Posterior vena cava (tissue), 2 donors: ENCODE measurements at regions not wholly inside any gene's neighbourhood (a gene's known extent, or its start where the extent isn't known, plus 50 kb on each side); places are given as distances from the start of the nearest gene placed in this dataset.
"Not testable (repeated sequence)": the region's sequence is repeated elsewhere in the genome, so short reads cannot be mapped to it uniquely, and the experiment has no call there.

Experiments
- DNase-seq: peaks from one replicate; pipeline ENCODE4 v3.0.0-alpha.2; 2020; ENCODE audit warnings: low spot score
- intact Hi-C, 2 donors: fragments of 100-400 bp; cut with DNase I; formaldehyde crosslinking; loops; one replicate each; pipeline versions ENCODE4 v1.14.1 to v1.14.2; 2022 to 2023
- donor health status: DM: yes; HTN: yes; CAD: no.
- donor health status: DM: yes; HTN: yes; CAD: no.

GRCh38 chr9:78905387-78905786 lies 608.5 kb downstream of the PSAT1 start:
- no peak for DNase-seq
- intact Hi-C loops: loop anchor here in 1 of 2 donors (5.0 kb wide), 1 partner anchor 323 kb away; no protein-coding TSS in a partner anchor

- no peak for DNase-seq
- intact Hi-C loops: loop anchor here in 1 of 2 donors (5.0 kb wide), 1 partner anchor 324 kb away; no protein-coding TSS in a partner anchor
Measured at GRCh38 chr9:78905986-78906755, 609.2 kb downstream of the PSAT1 start.

DNA sequence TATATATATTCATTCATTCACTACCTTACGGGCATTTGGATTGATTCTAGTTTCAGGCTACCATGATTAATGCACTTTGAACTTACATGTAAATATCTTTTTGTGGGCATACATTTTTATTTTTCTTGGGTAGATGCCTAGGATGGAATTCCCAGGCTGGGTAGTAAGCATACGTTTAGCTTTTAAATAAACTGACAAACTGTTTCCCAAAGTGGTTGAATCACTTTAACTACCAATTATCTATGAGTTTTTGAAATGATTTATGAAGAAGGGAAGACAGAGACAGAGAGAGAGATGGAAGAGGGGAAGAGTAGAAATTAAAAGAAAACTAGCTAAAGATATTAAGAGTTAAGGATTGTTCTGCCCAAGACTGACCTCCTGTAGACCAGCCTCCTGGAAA lies 612.6 kb downstream of the PSAT1 start:
- DNase-seq: no peak
- intact Hi-C loops: loop anchor here in 1 of 2 donors (5.0 kb wide), 1 partner anchor 327 kb away; no protein-coding TSS in a partner anchor

DNA sequence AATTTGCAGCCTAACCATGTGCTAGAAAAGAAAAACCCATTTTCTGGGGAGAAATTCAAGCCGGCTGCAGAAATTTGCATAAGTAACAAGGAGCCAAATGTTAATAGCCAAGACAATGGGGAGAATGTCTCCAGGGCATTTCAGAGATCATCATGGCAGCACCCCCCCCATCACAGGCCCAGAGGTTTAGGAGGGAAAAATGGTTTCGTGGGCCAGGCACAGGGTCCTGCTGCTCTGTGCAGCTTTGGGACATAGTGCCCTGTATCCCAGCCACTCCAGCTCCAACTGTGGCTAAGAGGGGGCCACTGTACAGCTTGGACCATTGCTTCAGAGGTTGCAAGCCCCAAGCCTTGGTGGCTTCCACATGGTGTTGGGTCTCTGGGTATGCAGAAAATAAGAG lies 620.0 kb downstream of the PSAT1 start:
- DNase-seq, intact Hi-C loops: not testable (repeated sequence)

DNA sequence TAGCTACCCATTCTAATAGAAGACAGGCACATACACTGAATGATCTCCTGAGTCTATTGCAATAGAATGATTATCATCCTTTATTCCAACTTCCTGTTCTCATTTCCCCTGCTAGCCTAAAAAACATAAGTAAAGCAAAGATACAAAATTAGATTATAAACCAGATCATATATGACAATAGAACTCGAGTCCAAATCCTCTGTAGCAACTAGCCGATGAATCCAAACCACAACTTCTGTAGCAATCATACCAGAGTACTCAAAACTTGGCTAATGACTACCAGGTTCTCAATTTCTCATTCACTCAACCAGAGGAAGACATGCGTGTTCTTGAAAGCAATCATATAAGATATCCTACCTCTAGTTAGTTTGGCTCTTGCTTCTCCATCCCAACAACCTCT lies 622.1 kb downstream of the PSAT1 start:
- no peak for DNase-seq
- intact Hi-C loops: no loop called here

DNA sequence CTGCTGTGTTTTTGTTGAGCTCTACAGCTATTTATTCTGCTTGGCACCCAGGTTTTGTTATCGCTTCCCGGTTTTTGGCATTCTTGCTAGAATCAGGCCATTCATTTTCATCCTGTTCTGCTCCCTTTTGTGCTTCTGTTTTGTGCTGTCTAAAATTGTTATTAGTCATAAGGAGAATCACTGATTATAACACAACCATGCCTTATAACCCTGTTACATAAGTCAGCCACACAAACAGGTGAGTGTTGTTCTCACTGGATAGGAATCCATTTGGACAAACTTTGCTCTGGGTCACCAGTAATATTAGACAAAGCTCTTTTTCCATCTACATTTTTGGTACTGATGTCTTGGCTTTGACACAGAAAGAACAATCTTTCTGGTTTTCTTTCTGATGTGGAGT lies 622.8 kb downstream of the PSAT1 start:
- intact Hi-C loops: no loop called here
- no peak for DNase-seq

DNA sequence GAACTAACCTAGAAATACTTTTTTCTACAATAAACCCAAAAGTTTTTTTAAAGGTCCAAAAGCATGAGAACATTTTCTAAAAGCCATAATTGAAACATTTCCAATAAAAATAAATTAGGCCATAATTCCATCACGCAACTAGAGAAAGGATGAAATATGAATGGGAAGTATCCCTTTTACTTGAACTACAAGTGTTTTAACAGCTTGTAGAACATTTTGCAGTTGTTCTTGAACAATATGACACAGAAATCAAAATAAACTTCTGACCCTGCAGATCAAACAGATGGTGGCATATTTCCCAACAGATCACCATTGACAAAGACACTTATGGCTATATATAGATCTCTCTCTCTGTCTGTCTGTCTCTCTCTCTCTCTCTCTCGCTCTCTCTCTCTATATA lies 624.4 kb downstream of the PSAT1 start:
- no peak for DNase-seq
- intact Hi-C loops: no loop called here

GRCh38 chr9:78923966-78924659 lies 627.2 kb downstream of the PSAT1 start:
- intact Hi-C loops: no loop called here
- DNase-seq: no peak

- intact Hi-C loops: no loop called here
- DNase-seq: no peak
Measured at GRCh38 chr9:78927099-78927940, 630.4 kb downstream of the PSAT1 start.

DNA sequence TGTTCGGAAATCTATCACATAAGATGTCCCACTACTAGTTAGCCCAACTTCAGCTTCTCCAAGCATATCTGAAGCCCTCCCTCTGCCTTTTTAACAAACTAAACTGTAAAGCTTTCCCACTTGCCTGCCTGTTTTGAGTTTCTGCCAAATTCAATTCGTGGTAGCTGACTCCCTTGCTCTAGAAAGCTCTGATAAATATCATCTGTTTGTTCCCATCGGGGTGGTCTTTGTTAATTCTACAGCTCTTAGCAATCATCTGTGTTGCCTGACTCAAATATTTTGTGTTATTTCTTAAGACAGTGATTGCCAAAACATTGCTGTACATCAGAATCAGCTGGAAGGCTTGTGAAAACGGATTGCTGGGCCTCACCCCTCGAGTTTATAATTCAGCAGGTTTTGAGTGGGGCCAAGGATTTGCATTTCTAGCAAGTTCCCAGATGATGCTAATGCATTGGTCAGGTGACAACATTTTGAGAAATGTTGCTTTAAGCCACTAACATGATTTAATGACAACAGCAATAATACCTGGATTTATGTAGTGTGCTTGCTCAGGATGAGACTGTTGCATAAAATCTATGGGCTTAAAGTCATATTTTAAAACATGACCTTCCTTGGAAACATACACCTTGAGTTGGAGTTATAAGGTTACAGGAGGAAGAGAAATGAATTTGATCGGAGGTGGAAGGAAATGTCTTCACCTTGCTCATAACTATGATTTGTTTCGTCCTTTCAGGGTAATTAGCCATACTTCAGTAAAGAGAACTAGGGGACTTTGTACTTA lies 631.9 kb downstream of the PSAT1 start:
- intact Hi-C loops: no loop called here
- DNase-seq: no peak

- intact Hi-C loops: no loop called here
- no peak for DNase-seq
Measured at GRCh38 chr9:78930281-78930680, 633.4 kb downstream of the PSAT1 start.

DNA sequence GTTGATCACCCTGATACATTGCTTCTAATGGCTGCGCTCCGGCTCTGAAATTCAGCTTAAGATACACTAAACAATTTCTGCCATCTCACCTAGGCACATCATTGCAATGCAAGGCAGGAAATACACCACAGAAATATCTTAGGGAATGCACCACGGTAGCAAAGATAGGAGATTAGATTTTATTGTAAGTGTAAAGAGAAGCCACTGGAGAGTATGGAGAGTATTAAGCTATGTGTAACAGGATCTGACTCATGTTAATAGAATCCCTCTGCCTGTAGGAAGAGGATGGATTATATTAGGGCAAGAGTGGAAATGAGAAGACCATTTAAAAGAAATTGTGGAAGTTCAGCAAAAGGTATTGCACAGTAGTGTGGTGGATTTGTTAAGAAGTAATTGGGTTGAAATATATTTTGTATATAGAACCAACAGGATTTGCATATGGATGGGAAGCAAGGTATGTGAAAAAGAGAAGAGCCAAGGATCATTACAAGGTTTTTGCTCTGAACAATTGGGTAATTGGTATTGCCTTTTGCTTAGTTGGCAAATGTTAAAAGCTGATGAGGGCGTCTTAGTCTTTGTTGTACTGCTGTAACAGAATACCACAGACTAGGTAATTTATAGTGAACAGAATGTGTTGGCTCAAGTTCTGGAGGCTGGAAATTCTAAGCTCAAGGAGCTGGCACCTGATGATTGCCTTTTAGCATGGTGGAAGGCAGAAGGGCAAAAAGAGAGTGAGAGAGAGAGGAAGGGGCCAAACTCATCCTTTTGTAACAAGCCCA lies 636.1 kb downstream of the PSAT1 start:
- intact Hi-C loops: no loop called here
- no peak for DNase-seq

DNA sequence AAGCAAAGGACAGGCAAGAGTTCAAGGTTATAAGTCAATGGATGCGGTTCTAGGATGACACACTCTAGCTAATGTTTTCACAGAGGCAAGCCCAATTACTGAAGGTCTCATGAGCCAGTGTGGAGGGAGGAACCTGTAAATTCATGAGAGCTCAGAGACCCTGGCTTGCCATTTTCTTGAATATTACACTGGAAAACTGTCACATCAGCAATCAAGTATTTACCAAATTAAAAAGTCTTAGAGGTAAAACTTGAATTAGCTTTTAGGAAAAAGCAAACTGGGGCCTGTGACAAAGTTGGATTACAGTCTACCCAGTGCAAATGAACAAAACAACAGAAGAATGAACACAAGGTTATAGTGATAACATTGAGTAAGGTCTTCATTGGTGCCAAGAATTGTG lies 636.9 kb upstream of the TLE4 start:
- intact Hi-C loops: no loop called here
- no peak for DNase-seq

DNA sequence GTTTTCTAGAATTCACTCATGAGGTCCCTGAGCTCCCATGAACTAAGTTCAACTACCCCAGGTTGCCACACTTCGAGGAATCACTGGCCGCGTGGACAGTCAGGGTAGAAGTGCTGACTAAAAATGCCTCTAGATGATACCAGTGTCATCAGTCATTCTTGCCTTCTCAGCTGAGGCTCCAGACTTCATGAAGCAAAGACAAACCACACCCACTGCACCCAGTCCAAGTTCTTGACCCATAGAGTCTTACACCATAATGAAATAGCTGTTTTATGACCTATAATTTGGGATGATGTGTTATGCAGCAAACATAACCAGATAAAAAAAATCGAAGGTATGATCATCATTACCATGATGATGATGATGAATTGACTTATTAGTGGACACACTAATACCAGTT lies 632.9 kb upstream of the TLE4 start:
- intact Hi-C loops: no loop called here
- no peak for DNase-seq

DNA sequence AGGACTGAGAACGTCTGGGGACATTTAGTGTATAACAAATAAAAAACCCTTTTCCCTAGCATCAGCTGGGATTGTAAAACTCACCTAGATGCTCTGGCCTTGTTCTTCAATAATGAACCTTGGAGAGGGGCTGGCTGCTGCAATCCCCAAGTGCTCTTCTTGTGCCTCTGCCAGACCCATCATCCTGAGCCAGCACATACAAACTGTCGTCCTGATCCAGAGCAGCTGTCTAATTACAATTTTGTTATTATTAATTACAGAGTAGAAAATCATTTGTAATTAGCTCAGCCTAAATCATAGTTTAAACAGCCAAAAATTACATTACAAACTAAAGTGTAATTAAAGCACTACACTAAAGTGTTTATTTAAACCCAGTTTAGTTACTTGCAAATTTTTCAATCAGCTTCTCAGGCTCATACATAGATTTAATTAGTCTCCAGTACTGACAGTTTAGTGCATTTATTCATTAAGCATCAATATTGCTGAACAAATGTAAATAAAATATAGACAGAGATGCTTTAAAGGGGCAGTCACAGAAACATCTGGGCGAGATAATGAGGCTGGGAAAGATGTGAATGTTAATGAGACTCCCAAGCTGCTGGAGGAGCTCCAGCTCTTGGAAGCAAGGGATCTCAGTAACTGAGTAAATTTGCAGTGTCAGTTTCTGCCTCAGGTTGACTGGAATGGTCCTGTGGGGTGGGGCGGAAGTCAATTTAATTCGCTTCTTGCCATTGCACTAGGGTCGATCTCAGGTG lies 632.3 kb upstream of the TLE4 start:
- intact Hi-C loops: no loop called here
- DNase-seq: no peak

DNA sequence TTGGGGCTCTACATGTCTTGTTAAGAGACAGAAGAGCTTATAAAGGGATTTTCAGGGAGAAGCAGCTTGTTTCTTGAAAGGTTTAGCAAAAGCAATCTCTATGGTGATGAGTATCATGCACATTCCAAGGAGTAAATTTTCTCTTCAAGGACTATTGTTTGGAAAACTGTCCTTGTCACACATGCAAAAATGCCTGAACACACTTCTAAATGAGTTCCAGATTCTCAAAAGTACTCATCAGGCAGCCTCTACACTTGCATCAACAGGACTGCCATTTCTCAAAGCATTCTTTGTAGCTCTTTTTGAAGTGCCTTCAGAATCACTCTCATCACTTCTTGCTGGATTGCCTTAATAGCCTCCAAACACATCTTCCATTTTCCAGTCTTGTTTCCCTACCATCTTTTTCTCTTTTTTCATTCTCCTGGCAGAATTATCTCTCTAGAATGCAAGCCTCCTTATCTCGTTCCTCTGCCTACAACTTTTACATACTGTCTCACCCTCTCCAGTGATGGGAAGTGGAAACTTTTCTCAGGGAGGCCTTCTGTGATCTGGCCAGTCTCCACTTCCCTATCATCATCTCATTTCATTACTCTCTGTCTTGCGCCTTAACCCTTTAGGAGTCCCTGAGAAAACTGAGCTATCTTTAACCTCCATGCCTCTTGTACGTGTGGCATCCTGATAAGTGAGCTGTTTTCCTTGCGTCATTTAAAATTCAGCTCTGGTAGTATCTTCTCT lies 631.5 kb upstream of the TLE4 start:
- no peak for DNase-seq
- intact Hi-C loops: no loop called here

DNA sequence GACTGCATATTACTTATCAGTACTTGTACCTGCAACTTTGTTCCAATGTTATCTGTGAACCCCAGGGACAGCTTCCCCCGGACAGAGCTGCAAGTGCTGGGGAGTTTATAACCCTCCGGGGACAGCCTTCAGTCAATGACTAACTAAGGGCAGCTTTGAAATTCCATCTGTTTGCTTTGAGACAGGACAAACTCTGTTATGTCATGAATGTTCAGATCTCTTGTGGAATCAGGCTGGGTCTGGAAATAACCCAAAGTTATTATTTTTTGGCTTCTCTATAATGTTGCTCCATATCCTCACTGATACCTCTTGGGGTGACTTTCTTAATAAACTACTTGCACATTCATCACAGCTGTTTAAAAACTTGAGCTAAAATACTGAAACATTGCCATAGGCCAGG lies 617.5 kb upstream of the TLE4 start:
- intact Hi-C loops: no loop called here

More for the DNA sequence above, 617.5 kb upstream of the TLE4 start:
- no peak for DNase-seq
